HEK293 (cell line): ENCODE measurements at regions not wholly inside any gene's neighbourhood (a gene's known extent, or its start where the extent isn't known, plus 50 kb on each side); places are given as distances from the start of the nearest gene placed in this dataset.

ENCODE experiments used
- CTCF ChIA-PET: fragments of 350-600 bp; formaldehyde crosslinking; extraction: SDS; loops from one replicate; lab custom pipeline; 2021; ENCODE audit warnings: antibody characterized with exemption; lab: Yijun Ruan, JAX
- POLR2A ChIA-PET: fragments of 300-600 bp; formaldehyde crosslinking; extraction: SDS; loops from one replicate; lab custom pipeline; 2020; ENCODE audit warnings: antibody characterized with exemption, inconsistent platforms; lab: Yijun Ruan, JAX
- H3K27ac ChIP-seq: fragments of 200-500 bp; sonication (Bioruptor generic); 2 replicates; pipeline ENCODE4 v1.5.1; 2014; ENCODE audit warnings: low read depth, low read length, control low read depth, inconsistent platforms; ENCODE audit errors: extremely low read depth
- H3K36me3 ChIP-seq, 2 experiments: fragments of 200-500 bp in 1 of 2; sonication (Bioruptor generic) in 1 of 2; 1 replicate in 1 of 2; 2 replicates in 1 of 2; pipeline ENCODE4 v1.5.1; 2014 to 2017; ENCODE audit warnings: inconsistent platforms in 2 of 2, low read length in 2 of 2; ENCODE audit not compliant: control insufficient read depth in 2 of 2, insufficient read depth in 1 of 2
- H3K4me1 ChIP-seq: fragments of 200-500 bp; sonication (Bioruptor generic); 2 replicates; pipeline ENCODE4 v1.5.1; 2014; ENCODE audit warnings: mild to moderate bottlenecking, low read length, inconsistent platforms; ENCODE audit not compliant: control insufficient read depth, insufficient read depth
- H3K4me3 ChIP-seq: 2 replicates; pipeline ENCODE4 v1.5.1; 2011; ENCODE audit warnings: low read depth, mild to moderate bottlenecking, control low read depth, low read length, moderate library complexity
- H3K9me3 ChIP-seq: fragments of 200-500 bp; sonication (Bioruptor generic); 2 replicates; pipeline ENCODE4 v1.5.1; 2014; ENCODE audit warnings: low read depth, low read length, inconsistent platforms; ENCODE audit not compliant: control insufficient read depth, insufficient read depth
- HOXD13 ChIP-seq: sonication (generic); formaldehyde crosslinking; IDR thresholded peaks from 2 replicates; pipeline ENCODE4 v1.8.0; 2022; ENCODE audit warnings: missing genetic modification reagents, borderline replicate concordance
- KLF1 ChIP-seq: fragments of 450-650 bp; formaldehyde crosslinking; IDR thresholded peaks from 2 replicates; pipeline ENCODE4 v1.5.1; 2016; ENCODE audit warnings: missing biosample characterization, missing genetic modification characterization
- KLF16 ChIP-seq: fragments of 450-650 bp; formaldehyde crosslinking; IDR thresholded peaks from 2 replicates; pipeline ENCODE4 v1.5.1; 2017; ENCODE audit warnings: missing biosample characterization, missing genetic modification characterization
- SP2 ChIP-seq: fragments of 450-650 bp; formaldehyde crosslinking; IDR thresholded peaks from 2 replicates; pipeline ENCODE4 v1.5.1; 2016; ENCODE audit warnings: missing biosample characterization, missing genetic modification characterization
- TRIM28 ChIP-seq: IDR thresholded peaks from 2 replicates; pipeline ENCODE4 v1.6.1; 2011; ENCODE audit warnings: low read length, control low read depth, borderline replicate concordance
- ZBTB44 ChIP-seq: fragments of 450-650 bp; IDR thresholded peaks from 2 replicates; pipeline ENCODE4 v1.5.1; 2018; ENCODE audit warnings: missing biosample characterization, mild to moderate bottlenecking, missing genetic modification characterization
- ZBTB49 ChIP-seq: fragments of 450-650 bp; formaldehyde crosslinking; IDR thresholded peaks from 2 replicates; pipeline ENCODE4 v1.5.1; 2016; ENCODE audit warnings: missing biosample characterization, missing genetic modification characterization, low read depth
- ZFP41 ChIP-seq: fragments of 450-650 bp; formaldehyde crosslinking; IDR thresholded peaks from 2 replicates; pipeline ENCODE4 v1.5.1; 2016; ENCODE audit warnings: missing biosample characterization, missing genetic modification characterization, borderline replicate concordance
- ZNF140 ChIP-seq: fragments of 450-650 bp; formaldehyde crosslinking; IDR thresholded peaks from 2 replicates; pipeline ENCODE4 v1.5.1; 2016; ENCODE audit warnings: missing biosample characterization, missing genetic modification characterization
- ZNF19 ChIP-seq: fragments of 450-650 bp; formaldehyde crosslinking; IDR thresholded peaks from 2 replicates; pipeline ENCODE4; 2016; ENCODE audit warnings: missing biosample characterization, missing genetic modification characterization, low read depth
- ZNF391 ChIP-seq: fragments of 450-650 bp; formaldehyde crosslinking; IDR thresholded peaks from 2 replicates; pipeline ENCODE4 v1.5.1; 2016; ENCODE audit warnings: low read depth, missing biosample characterization, missing genetic modification characterization, borderline replicate concordance
- ZNF518A ChIP-seq: fragments of 450-650 bp; formaldehyde crosslinking; conservative IDR thresholded peaks from 2 replicates; pipeline ENCODE4 v1.5.1; 2016; ENCODE audit warnings: low read depth, missing biosample characterization, missing genetic modification characterization
- ZNF529 ChIP-seq: fragments of 450-650 bp; formaldehyde crosslinking; IDR thresholded peaks from 2 replicates; pipeline ENCODE4 v1.5.1; 2017; ENCODE audit warnings: missing genetic modification characterization, missing biosample characterization; ENCODE audit not compliant: insufficient replicate concordance
- ZNF548 ChIP-seq: fragments of 450-650 bp; formaldehyde crosslinking; IDR thresholded peaks from 2 replicates; pipeline ENCODE4 v1.5.1; 2016; ENCODE audit warnings: missing biosample characterization, missing genetic modification characterization
- ZNF626 ChIP-seq: fragments of 450-650 bp; sonication (Bioruptor Pico); formaldehyde crosslinking; IDR thresholded peaks from 2 replicates; pipeline ENCODE4 v1.5.1; 2018; ENCODE audit warnings: missing biosample characterization, missing genetic modification characterization, inconsistent platforms
- ZNF654 ChIP-seq: fragments of 450-650 bp; formaldehyde crosslinking; IDR thresholded peaks from 2 replicates; pipeline ENCODE4 v1.5.1; 2016; ENCODE audit warnings: low read depth, missing biosample characterization, missing genetic modification characterization
- ZNF664 ChIP-seq: fragments of 450-650 bp; formaldehyde crosslinking; IDR thresholded peaks from 2 replicates; pipeline ENCODE4 v1.5.1; 2016; ENCODE audit warnings: missing biosample characterization, missing genetic modification characterization
- ZNF701 ChIP-seq: fragments of 450-650 bp; formaldehyde crosslinking; IDR thresholded peaks from 2 replicates; pipeline ENCODE4 v1.5.1; 2016; ENCODE audit warnings: missing biosample characterization, missing genetic modification characterization
- ZNF704 ChIP-seq: fragments of 450-650 bp; formaldehyde crosslinking; IDR thresholded peaks from 2 replicates; pipeline ENCODE4 v1.5.1; 2016; ENCODE audit warnings: missing biosample characterization, missing genetic modification characterization
- ZSCAN18 ChIP-seq: fragments of 450-650 bp; formaldehyde crosslinking; IDR thresholded peaks from 2 replicates; pipeline ENCODE4 v1.5.1; 2016; ENCODE audit warnings: missing biosample characterization, missing genetic modification characterization
- ZSCAN23 ChIP-seq: fragments of 450-650 bp; formaldehyde crosslinking; IDR thresholded peaks from 2 replicates; pipeline ENCODE4 v1.5.1; 2016; ENCODE audit warnings: missing biosample characterization, missing genetic modification characterization
- ZXDB ChIP-seq: fragments of 450-650 bp; formaldehyde crosslinking; IDR thresholded peaks from 2 replicates; pipeline ENCODE4 v1.5.1; 2016; ENCODE audit warnings: missing biosample characterization, missing genetic modification characterization

GRCh38 chr2:67667054-67667908, 270.1 kb downstream of the ETAA1 start:
- H3K9me3 ChIP-seq: no peaks in the 10 kb centered on the region
- TF ChIP-seq ZSCAN18 (tag by site-specific recombination) (no peak), ZNF529 (tag by site-specific recombination) (no peak), ZNF140 (no peak), HOXD13 (CRISPR knock-in tag) (no peak), SP2 (tag by site-specific recombination) (no peak), ZBTB44 (tag by site-specific recombination) (no peak), ZNF548 (tag by site-specific recombination) (no peak)
- H3K4me1 ChIP-seq: no peaks in the 10 kb centered on the region
- CTCF ChIA-PET: no interaction called here
- H3K27ac ChIP-seq: no peak overlapping the region
- H3K4me3 ChIP-seq: no peak overlapping the region
- POLR2A ChIA-PET: no interaction called here
- H3K36me3 ChIP-seq: no peaks in the 10 kb centered on the region

GRCh38 chr2:67668538-67668937, 271.4 kb downstream of the ETAA1 start:
- POLR2A ChIA-PET: no interaction called here
- Histone ChIP-seq H3K36me3 (no peaks in the 10 kb centered on the region), H3K4me3 (no peak overlapping the region), H3K27ac (no peak overlapping the region), H3K9me3 (no peaks in the 10 kb centered on the region), H3K4me1 (no peaks in the 10 kb centered on the region)
- CTCF ChIA-PET: no interaction called here
- no peak for TF ChIP-seq ZNF391 (tag by site-specific recombination)
- no peak for TF ChIP-seq ZSCAN23 (tag by site-specific recombination)
- TF ChIP-seq ZNF19 (tag by site-specific recombination): no peak
- TF ChIP-seq ZBTB49: no peak
- TF ChIP-seq KLF1 (tag by site-specific recombination): no peak
- no peak for TF ChIP-seq KLF16
- no peak for TF ChIP-seq ZNF626 (tag by site-specific recombination)
- no peak for TF ChIP-seq ZNF518A
- TF ChIP-seq ZNF704 (tag by site-specific recombination): no peak
- TF ChIP-seq ZNF654 (tag by site-specific recombination): no peak
- TF ChIP-seq ZFP41 (tag by site-specific recombination): no peak
- TF ChIP-seq ZXDB (tag by site-specific recombination): no peak
- no peak for TF ChIP-seq TRIM28
- no peak for TF ChIP-seq ZNF664 (tag by site-specific recombination)
- TF ChIP-seq ZNF701 (tag by site-specific recombination): no peak
